SKM-1 (cell line): ENCODE measurements at regions not wholly inside any gene's neighbourhood (a gene's known extent, or its start where the extent isn't known, plus 50 kb on each side); places are given as distances from the start of the nearest gene placed in this dataset.

Experiments used
- DNase-seq: peaks from one replicate; lab custom pipeline; 2025; ENCODE audit not compliant: unreplicated experiment; lab: John Stamatoyannopoulos, UW

GRCh38 chrX:16487620-16488385 lies 162.2 kb upstream of the S100G start:
- DNase-seq, result no peak

GRCh38 chrX:16488959-16489358 lies 161.0 kb upstream of the S100G start:
- DNase-seq, result no peak

- no peak for DNase-seq
Observed at GRCh38 chrX:16491461-16491860, 158.5 kb upstream of the S100G start.

GRCh38 chrX:16496175-16496574 lies 153.8 kb upstream of the S100G start:
- no peak for DNase-seq

GRCh38 chrX:16511796-16512776 lies 137.9 kb upstream of the S100G start:
- DNase-seq, result no peak

- no peak for DNase-seq
Observed at GRCh38 chrX:16516232-16516876, 133.6 kb upstream of the S100G start.

- no peak for DNase-seq
Observed at GRCh38 chrX:16517039-16517605, 132.8 kb upstream of the S100G start.

- DNase-seq, result no peak
Observed at GRCh38 chrX:16518131-16518530, 131.8 kb upstream of the S100G start.

GRCh38 chrX:16524316-16524715 lies 125.6 kb upstream of the S100G start:
- DNase-seq, result no peak

- no peak for DNase-seq
Observed at GRCh38 chrX:16526003-16526402, 124.0 kb upstream of the S100G start.

GRCh38 chrX:16528620-16529019 lies 121.3 kb upstream of the S100G start:
- DNase-seq, result no peak
